Nephron progenitor cell (in vitro differentiated cells): ENCODE measurements at regions not wholly inside any gene's neighbourhood (a gene's known extent, or its start where the extent isn't known, plus 50 kb on each side); places are given as distances from the start of the nearest gene placed in this dataset.

Experiments
- DNase-seq: peaks from one replicate; pipeline ENCODE4 v3.0.0; 2021
- H3K27ac Mint-ChIP-seq: 2 replicates; pipeline ENCODE4 v1.8.0; 2021; ENCODE audit warnings: mild to moderate bottlenecking, moderate library complexity, mixed read lengths
- H3K27me3 Mint-ChIP-seq: 2 replicates; pipeline ENCODE4 v1.8.0; 2021; ENCODE audit warnings: mild to moderate bottlenecking, low read depth, mixed read lengths; ENCODE audit not compliant: poor library complexity
- H3K36me3 Mint-ChIP-seq: 2 replicates; pipeline ENCODE4 v1.8.0; 2021; ENCODE audit warnings: low read depth, mixed read lengths
- H3K4me1 Mint-ChIP-seq: 2 replicates; pipeline ENCODE4 v1.8.0; 2021; ENCODE audit warnings: mixed read lengths
- H3K4me3 Mint-ChIP-seq: 2 replicates; pipeline ENCODE4 v1.8.0; 2021; ENCODE audit warnings: mild to moderate bottlenecking, moderate library complexity, mixed read lengths
- H3K9me3 Mint-ChIP-seq: 2 replicates; pipeline ENCODE4 v1.8.0; 2021; ENCODE audit warnings: mild to moderate bottlenecking, moderate library complexity, mixed read lengths
- TF ChIP-seq, protein P1 (sequence below): fragments of 200-600 bp; sonication (generic); IDR thresholded peaks from 2 replicates; pipeline ENCODE4 v1.5.0; 2021; ENCODE audit warnings: antibody characterized with exemption

DNA sequence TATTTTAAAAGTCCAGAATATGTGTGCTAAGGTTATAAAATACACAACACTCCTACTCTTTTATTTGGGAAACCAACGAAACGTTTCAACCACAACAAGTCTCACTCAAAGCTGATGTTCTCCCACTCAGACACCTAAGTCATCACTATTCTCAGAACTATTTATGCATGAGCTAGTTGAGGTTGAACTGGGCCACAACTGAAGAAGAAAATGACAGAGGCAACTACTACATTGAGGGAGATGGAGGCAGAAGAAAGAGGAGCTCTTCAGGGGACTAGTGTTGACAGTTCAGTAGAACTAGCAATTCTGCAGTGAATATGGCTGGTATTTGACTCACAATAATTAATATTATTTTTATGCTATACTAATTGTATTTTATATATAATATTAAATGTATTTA lies 198.2 kb downstream of the SEC16B start:
- Mint-ChIP-seq H3K4me3 (no peak overlapping the region), H3K9me3 (peaks cover 29% of the 10 kb centered on the region), H3K4me1 (peaks cover 9% of the 10 kb centered on the region), H3K27ac (no peak overlapping the region), H3K27me3 (peaks cover 12% of the 10 kb centered on the region), H3K36me3 (peaks cover 6% of the 10 kb centered on the region)
- TF ChIP-seq, protein P1, sequence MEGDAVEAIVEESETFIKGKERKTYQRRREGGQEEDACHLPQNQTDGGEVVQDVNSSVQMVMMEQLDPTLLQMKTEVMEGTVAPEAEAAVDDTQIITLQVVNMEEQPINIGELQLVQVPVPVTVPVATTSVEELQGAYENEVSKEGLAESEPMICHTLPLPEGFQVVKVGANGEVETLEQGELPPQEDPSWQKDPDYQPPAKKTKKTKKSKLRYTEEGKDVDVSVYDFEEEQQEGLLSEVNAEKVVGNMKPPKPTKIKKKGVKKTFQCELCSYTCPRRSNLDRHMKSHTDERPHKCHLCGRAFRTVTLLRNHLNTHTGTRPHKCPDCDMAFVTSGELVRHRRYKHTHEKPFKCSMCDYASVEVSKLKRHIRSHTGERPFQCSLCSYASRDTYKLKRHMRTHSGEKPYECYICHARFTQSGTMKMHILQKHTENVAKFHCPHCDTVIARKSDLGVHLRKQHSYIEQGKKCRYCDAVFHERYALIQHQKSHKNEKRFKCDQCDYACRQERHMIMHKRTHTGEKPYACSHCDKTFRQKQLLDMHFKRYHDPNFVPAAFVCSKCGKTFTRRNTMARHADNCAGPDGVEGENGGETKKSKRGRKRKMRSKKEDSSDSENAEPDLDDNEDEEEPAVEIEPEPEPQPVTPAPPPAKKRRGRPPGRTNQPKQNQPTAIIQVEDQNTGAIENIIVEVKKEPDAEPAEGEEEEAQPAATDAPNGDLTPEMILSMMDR: no peak
- no peak for DNase-seq

DNA sequence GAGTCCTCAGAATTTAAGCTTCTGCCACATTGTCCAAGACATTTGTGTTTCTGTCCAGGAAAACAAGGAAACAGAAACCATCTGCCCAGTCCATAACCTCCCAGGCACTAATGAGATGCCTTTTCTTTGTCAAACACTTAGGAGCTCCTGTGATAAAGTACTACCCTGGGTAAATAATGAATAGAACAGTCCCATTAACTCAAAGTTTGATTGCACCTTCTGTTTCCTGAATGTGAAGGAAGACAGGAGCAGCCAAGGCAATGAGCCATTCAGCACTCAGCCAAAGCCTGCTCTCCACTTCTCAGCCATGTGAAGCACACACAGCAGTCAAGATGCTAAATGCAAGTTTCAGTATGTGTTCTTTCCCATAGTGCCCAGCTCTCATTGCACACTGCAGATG lies 199.8 kb downstream of the SEC16B start:
- no peak overlapping the region for H3K4me3 Mint-ChIP-seq
- H3K36me3 Mint-ChIP-seq: peaks cover 6% of the 10 kb centered on the region
- H3K27ac Mint-ChIP-seq: no peak overlapping the region
- TF ChIP-seq, protein P1: no peak
- peaks cover 26% of the 10 kb centered on the region for H3K9me3 Mint-ChIP-seq
- H3K27me3 Mint-ChIP-seq: peaks cover 12% of the 10 kb centered on the region
- H3K4me1 Mint-ChIP-seq: no peaks in the 10 kb centered on the region
- no peak for DNase-seq

DNA sequence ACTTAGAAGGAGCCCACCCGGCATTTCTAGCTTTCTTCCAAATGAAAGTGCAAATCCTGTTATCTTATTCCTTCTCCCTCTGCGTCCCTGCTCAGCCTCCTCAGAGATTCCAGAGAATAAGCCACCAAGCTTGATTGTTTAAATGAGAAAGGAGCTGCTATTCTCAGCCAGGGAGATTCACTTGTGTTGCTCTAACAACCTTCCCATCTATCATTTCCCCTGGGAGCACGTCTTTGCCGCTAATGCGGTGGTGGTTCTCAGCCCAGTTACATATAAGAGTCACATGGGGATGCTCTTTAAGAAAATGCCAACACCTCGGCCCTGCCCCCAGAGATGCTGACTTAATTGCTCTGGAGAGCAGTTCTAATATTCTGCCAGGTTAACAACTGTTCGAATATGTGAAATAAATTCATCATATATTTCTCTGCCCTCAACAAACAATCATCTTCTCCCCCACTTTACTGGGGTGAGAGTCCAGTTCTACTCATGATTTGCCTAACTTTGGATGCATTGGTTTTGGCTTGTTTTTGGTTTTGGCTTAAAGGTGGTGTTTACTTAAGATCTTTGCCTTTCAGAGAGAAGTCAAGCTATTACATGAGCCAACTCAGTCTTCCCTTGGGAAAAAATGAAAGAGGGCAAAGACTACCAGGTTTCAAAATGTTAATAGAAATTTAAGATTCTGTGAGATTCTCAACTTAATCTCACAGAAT lies 213.9 kb downstream of the SEC16B start:
- TF ChIP-seq, protein P1: no peak
- H3K27me3 Mint-ChIP-seq: peaks cover 9% of the 10 kb centered on the region
- DNase-seq: no peak
- H3K4me3 Mint-ChIP-seq: no peak overlapping the region
- H3K36me3 Mint-ChIP-seq: peaks cover 5% of the 10 kb centered on the region
- peaks cover 37% of the 10 kb centered on the region for H3K9me3 Mint-ChIP-seq
- H3K27ac Mint-ChIP-seq: no peak overlapping the region
- H3K4me1 Mint-ChIP-seq: peaks cover 22% of the 10 kb centered on the region

DNA sequence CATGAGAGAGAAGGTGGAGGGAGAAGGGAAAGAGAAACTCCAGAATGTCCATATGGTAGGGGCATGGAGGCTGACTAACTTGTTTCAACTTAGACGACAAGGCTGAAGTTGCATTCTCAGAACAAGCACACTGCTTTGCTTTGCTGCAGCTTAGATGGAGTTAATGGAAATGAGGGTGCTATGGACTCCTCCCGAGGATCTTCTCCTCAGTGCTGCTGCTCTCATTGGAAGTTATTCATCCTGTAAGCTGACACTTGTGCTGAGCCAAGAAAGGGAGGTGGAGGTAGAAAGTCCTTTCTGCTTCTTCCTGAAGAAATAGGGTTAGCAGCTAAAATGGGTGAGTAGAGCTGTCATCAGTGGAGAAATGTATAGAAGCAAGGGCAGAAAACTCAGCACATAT lies 215.3 kb downstream of the SEC16B start:
- Mint-ChIP-seq H3K4me1 (peaks cover 22% of the 10 kb centered on the region), H3K27ac (no peak overlapping the region), H3K9me3 (peaks cover 27% of the 10 kb centered on the region)

DNA sequence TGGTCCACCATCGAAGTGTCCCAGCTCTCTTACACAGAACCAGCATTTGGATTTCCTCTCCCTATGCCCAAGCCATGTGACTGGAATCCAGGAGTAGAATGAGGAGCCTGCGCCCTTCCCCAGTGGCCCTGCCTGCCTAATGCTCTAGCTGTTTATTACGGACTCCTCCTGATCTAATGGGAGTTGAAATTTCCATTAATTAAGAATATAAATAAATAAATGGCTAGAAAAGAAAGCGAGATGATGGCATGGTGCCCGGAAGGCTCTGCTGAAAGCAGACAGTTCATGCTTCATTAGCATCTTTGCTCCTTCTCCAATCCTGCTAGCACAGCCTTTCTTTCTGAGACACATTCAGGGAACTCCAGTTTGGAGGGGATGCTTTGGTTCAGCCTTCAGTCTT lies 216.2 kb downstream of the SEC16B start:
- Mint-ChIP-seq H3K27me3 (peaks cover 8% of the 10 kb centered on the region), H3K27ac (no peak overlapping the region), H3K4me3 (no peak overlapping the region), H3K36me3 (no peaks in the 10 kb centered on the region), H3K9me3 (peaks cover 18% of the 10 kb centered on the region), H3K4me1 (peaks cover 22% of the 10 kb centered on the region)
- DNase-seq: no peak
- TF ChIP-seq, protein P1: no peak

More for the DNA sequence above, 215.3 kb downstream of the SEC16B start:
- no peak for DNase-seq
- peaks cover 11% of the 10 kb centered on the region for H3K27me3 Mint-ChIP-seq
- H3K36me3 Mint-ChIP-seq: peaks cover 5% of the 10 kb centered on the region
- TF ChIP-seq, protein P1: no peak
- no peak overlapping the region for H3K4me3 Mint-ChIP-seq
